ENCODE measurements at regions not wholly inside any gene's neighbourhood (a gene's known extent, or its start where the extent isn't known, plus 50 kb on each side); places are given as distances from the start of the nearest gene placed in this dataset.

GRCh38 chr17:73806768-73807167, 162.5 kb upstream of the SDK2 start:
- no peak for DNase-seq (ENCODE audit: low read depth)

GRCh38 chr17:73813201-73813600, 169.0 kb upstream of the SDK2 start:
- DNase-seq (ENCODE audit: low read depth) = no peak

GRCh38 chr17:73814075-73814474, 169.8 kb upstream of the SDK2 start:
- no peak for DNase-seq (ENCODE audit: low read depth)

- DNase-seq (ENCODE audit: low read depth) = no peak
Measured at GRCh38 chr17:73815474-73815873, 171.2 kb upstream of the SDK2 start.

- DNase-seq (ENCODE audit: low read depth) = no peak
Measured at GRCh38 chr17:73819440-73820395, 175.5 kb upstream of the SDK2 start.

GRCh38 chr17:73820686-73821448, 176.6 kb upstream of the SDK2 start:
- DNase-seq (ENCODE audit: low read depth) = peak; percentile 57

- DNase-seq (ENCODE audit: low read depth) = no peak
Measured at GRCh38 chr17:73821665-73822064, 177.4 kb upstream of the SDK2 start.

- DNase-seq (ENCODE audit: low read depth) = no peak
Measured at GRCh38 chr17:73822371-73822770, 178.1 kb upstream of the SDK2 start.

- DNase-seq (ENCODE audit: low read depth) = no peak
Measured at GRCh38 chr17:73823684-73824083, 179.4 kb upstream of the SDK2 start.

- DNase-seq (ENCODE audit: low read depth) = no peak
Measured at GRCh38 chr17:73824321-73824720, 180.1 kb upstream of the SDK2 start.

GRCh38 chr17:73826181-73826871, 182.1 kb upstream of the SDK2 start:
- DNase-seq (ENCODE audit: low read depth) = no peak

- DNase-seq (ENCODE audit: low read depth) = no peak
Measured at GRCh38 chr17:73826872-73827228, 182.6 kb upstream of the SDK2 start.

GRCh38 chr17:73827627-73828291, 183.5 kb upstream of the SDK2 start:
- no peak for DNase-seq (ENCODE audit: low read depth)

- no peak for DNase-seq (ENCODE audit: low read depth)
Measured at GRCh38 chr17:73829676-73830280, 185.5 kb upstream of the SDK2 start.

- no peak for DNase-seq (ENCODE audit: low read depth)
Measured at GRCh38 chr17:73831699-73832098, 187.5 kb upstream of the SDK2 start.

- peak; percentile 57 for DNase-seq (ENCODE audit: low read depth)
Measured at GRCh38 chr17:73833775-73834488, 189.7 kb upstream of the SDK2 start.

GRCh38 chr17:73834684-73835343, 190.6 kb upstream of the SDK2 start:
- no peak for DNase-seq (ENCODE audit: low read depth)

GRCh38 chr17:73835605-73836004, 191.4 kb upstream of the SDK2 start:
- DNase-seq (ENCODE audit: low read depth) = no peak

GRCh38 chr17:73838815-73839214, 194.6 kb upstream of the SDK2 start:
- no peak for DNase-seq (ENCODE audit: low read depth)

- DNase-seq (ENCODE audit: low read depth) = no peak
Measured at GRCh38 chr17:73840829-73841228, 196.6 kb upstream of the SDK2 start.
